Tibial nerve (tissue), 4 donors: ENCODE measurements at regions not wholly inside any gene's neighbourhood (a gene's known extent, or its start where the extent isn't known, plus 50 kb on each side); places are given as distances from the start of the nearest gene placed in this dataset.

Source experiments
- EP300 ChIP-seq, 2 donors: sonication (generic); formaldehyde crosslinking; IDR thresholded peaks; one replicate each; pipeline ENCODE4 v1.6.1; 2017; ENCODE audit warnings: antibody characterized with exemption in 2 of 2, mild to moderate bottlenecking in 1 of 2
- TF ChIP-seq, protein P1 (sequence below), 5 experiments: fragments of 200-600 bp in 3 of 5; fragments of 450-650 bp in 2 of 5; sonication (generic) in 3 of 5; IDR thresholded peaks; one replicate each; pipeline ENCODE4 v1.5.1; 2016 to 2019; ENCODE audit warnings: antibody characterized with exemption in 5 of 5, mild to moderate bottlenecking in 3 of 5, moderate library complexity in 2 of 5

- TF ChIP-seq, protein P1, sequence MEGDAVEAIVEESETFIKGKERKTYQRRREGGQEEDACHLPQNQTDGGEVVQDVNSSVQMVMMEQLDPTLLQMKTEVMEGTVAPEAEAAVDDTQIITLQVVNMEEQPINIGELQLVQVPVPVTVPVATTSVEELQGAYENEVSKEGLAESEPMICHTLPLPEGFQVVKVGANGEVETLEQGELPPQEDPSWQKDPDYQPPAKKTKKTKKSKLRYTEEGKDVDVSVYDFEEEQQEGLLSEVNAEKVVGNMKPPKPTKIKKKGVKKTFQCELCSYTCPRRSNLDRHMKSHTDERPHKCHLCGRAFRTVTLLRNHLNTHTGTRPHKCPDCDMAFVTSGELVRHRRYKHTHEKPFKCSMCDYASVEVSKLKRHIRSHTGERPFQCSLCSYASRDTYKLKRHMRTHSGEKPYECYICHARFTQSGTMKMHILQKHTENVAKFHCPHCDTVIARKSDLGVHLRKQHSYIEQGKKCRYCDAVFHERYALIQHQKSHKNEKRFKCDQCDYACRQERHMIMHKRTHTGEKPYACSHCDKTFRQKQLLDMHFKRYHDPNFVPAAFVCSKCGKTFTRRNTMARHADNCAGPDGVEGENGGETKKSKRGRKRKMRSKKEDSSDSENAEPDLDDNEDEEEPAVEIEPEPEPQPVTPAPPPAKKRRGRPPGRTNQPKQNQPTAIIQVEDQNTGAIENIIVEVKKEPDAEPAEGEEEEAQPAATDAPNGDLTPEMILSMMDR (IDR thresholded peaks at IDR 0.05) = no peak
- TF ChIP-seq EP300 (IDR thresholded peaks at IDR 0.05) = no peak
Measured at GRCh38 chr4:10192331-10192730, 75.7 kb upstream of the WDR1 start.
